A549 (cell line): ENCODE measurements at regions not wholly inside any gene's neighbourhood (a gene's known extent, or its start where the extent isn't known, plus 50 kb on each side); places are given as distances from the start of the nearest gene placed in this dataset.
A peak's percentile ranks its signal among the peaks of the same experiment; 100 is the strongest.

ENCODE experiments used
- ATAC-seq, 2 experiments: fragments of 200-7000 bp in 1 of 2; fragments of >200 bp in 1 of 2; cut with Nextera tagmentation in 1 of 2; cut with Tn5 transposase in 1 of 2; 3 replicates each; pipeline versions ENCODE4 v1.8.0 to v1.9.1; 2018 to 2020; ENCODE audit warnings: mild to moderate bottlenecking in 1 of 2, moderate library complexity in 1 of 2
- CTCF ChIA-PET: fragments of 300-600 bp; sonication (Branson Sonifier 250); formaldehyde crosslinking; extraction: SDS; loops from one replicate; lab custom pipeline; 2021; ENCODE audit warnings: antibody characterized with exemption, inconsistent platforms; lab: Yijun Ruan, JAX
- POLR2A ChIA-PET: fragments of 350-600 bp; formaldehyde crosslinking; extraction: SDS; loops from one replicate; lab custom pipeline; 2021; ENCODE audit warnings: antibody characterized with exemption, inconsistent platforms; lab: Yijun Ruan, JAX
- DNase-seq, 2 experiments: peaks; one replicate each; pipeline versions ENCODE4 v3.0.0 to v3.0.0-alpha.2; 2011 to 2016; ENCODE audit warnings: low read depth in 1 of 2, low spot score in 1 of 2
- FAIRE-seq: peaks from 2 replicates; lab custom pipeline; 2011; peaks lifted over from hg19 to GRCh38; lab: Jason Lieb, UNC
- H3K27ac ChIP-seq, 2 experiments: fragments of >200 bp; sonication (Bioruptor Twin); formaldehyde crosslinking; 3 replicates each; pipeline ENCODE4 v1.5.1; 2016 to 2017
- H3K4me1 ChIP-seq: fragments of >200 bp; sonication (Bioruptor Twin); formaldehyde crosslinking; 3 replicates; pipeline ENCODE4 v1.6.1; 2016
- H3K4me2 ChIP-seq: fragments of >200 bp; sonication (Bioruptor Twin); formaldehyde crosslinking; 3 replicates; pipeline ENCODE4 v1.6.1; 2016
- H3K4me3 ChIP-seq: fragments of >200 bp; sonication (Bioruptor Twin); formaldehyde crosslinking; 3 replicates; pipeline ENCODE4 v1.5.1; 2016
- H3K9me3 ChIP-seq: fragments of >200 bp; sonication (Bioruptor Twin); formaldehyde crosslinking; 3 replicates; pipeline ENCODE4 v1.6.1; 2016
- BHLHE40 ChIP-seq: IDR thresholded peaks from 2 replicates; pipeline ENCODE4 v1.6.1; 2012; ENCODE audit warnings: low read depth, low read length, inconsistent platforms
- CEBPB ChIP-seq, 2 experiments: fragments of >200 bp in 1 of 2; sonication (Bioruptor Twin) in 1 of 2; formaldehyde crosslinking in 1 of 2; IDR thresholded peaks; 2 replicates each; pipeline ENCODE4 v1.6.1; 2012 to 2016
- EP300 ChIP-seq, 2 experiments: fragments of >200 bp; sonication (Bioruptor Twin); formaldehyde crosslinking; IDR thresholded peaks; 2 replicates in 1 of 2; 3 replicates in 1 of 2; pipeline ENCODE4 v1.6.1; 2016 to 2017
- HEYL ChIP-seq: fragments of 250-450 bp; sonication (Bioruptor Pico); IDR thresholded peaks from 2 replicates; pipeline ENCODE4 v1.8.0; 2021; ENCODE audit warnings: mild to moderate bottlenecking, moderate library complexity
- HOXA7 ChIP-seq: fragments of 250-450 bp; sonication (Bioruptor Pico); IDR thresholded peaks from 2 replicates; pipeline ENCODE4 v1.5.0; 2020; ENCODE audit warnings: mild to moderate bottlenecking, moderate library complexity
- HOXB13 ChIP-seq: fragments of 250-450 bp; sonication (Bioruptor Pico); IDR thresholded peaks from 2 replicates; pipeline ENCODE4 v1.5.0; 2020; ENCODE audit warnings: low read depth, mild to moderate bottlenecking, moderate library complexity
- HOXB5 ChIP-seq: fragments of 250-450 bp; sonication (Bioruptor Pico); IDR thresholded peaks from 2 replicates; pipeline ENCODE4 v1.5.0; 2020; ENCODE audit warnings: mild to moderate bottlenecking, moderate library complexity
- KDM1A ChIP-seq: fragments of 200-600 bp; sonication (generic); IDR thresholded peaks from 2 replicates; pipeline ENCODE4 v1.6.1; 2016; ENCODE audit warnings: low read depth, mild to moderate bottlenecking
- MAFK ChIP-seq: fragments of 450-650 bp; IDR thresholded peaks from 2 replicates; pipeline ENCODE4 v1.6.1; 2014; ENCODE audit not compliant: partially characterized antibody
- NFE2L2 ChIP-seq: fragments of 150-350 bp; conservative IDR thresholded peaks from 2 replicates; pipeline ENCODE4 v1.6.1; 2014; ENCODE audit warnings: low read length
- POLR2A ChIP-seq: IDR thresholded peaks from 2 replicates; pipeline ENCODE4 v1.6.1; 2012; ENCODE audit warnings: mild to moderate bottlenecking, low read length
- POLR2AphosphoS2 ChIP-seq: conservative IDR thresholded peaks from 2 replicates; pipeline ENCODE4 v1.6.1; 2012; ENCODE audit warnings: low read length, improper control_type of control experiment, inconsistent platforms
- RAD21 ChIP-seq, 2 experiments: fragments of >200 bp in 1 of 2; sonication (Bioruptor Twin) in 1 of 2; formaldehyde crosslinking in 1 of 2; IDR thresholded peaks in 1 of 2; conservative IDR thresholded peaks in 1 of 2; 2 replicates in 1 of 2; 3 replicates in 1 of 2; pipeline ENCODE4 v1.6.1; 2012 to 2018; ENCODE audit warnings: inconsistent platforms in 1 of 2
- RFX5 ChIP-seq: fragments of 450-650 bp; IDR thresholded peaks from 2 replicates; pipeline ENCODE4 v1.7.1; 2014; ENCODE audit warnings: antibody characterized with exemption, mild to moderate bottlenecking, moderate library complexity
- TP53 ChIP-seq: fragments of 250-450 bp; sonication (Bioruptor Pico); IDR thresholded peaks from 2 replicates; pipeline ENCODE4 v1.5.0; 2021; ENCODE audit warnings: mild to moderate bottlenecking, moderate library complexity
- ZC3H11A ChIP-seq: fragments of 450-650 bp; IDR thresholded peaks from 2 replicates; pipeline ENCODE4 v1.6.1; 2014; ENCODE audit warnings: antibody characterized with exemption, mild to moderate bottlenecking
- ZSCAN20 ChIP-seq: fragments of 250-450 bp; sonication (Bioruptor Pico); IDR thresholded peaks from 2 replicates; pipeline ENCODE4 v1.8.0; 2022; ENCODE audit warnings: mild to moderate bottlenecking, moderate library complexity
- WGBS: methylation state at CpG from one replicate; pipeline ENCODE4 v1.1.6; 2017; ENCODE audit errors: missing lambda C conversion rate; 5-methylcytosine and 5-hydroxymethylcytosine counted together
- TF ChIP-seq, protein P1 (sequence below): fragments of 150-350 bp; IDR thresholded peaks from 2 replicates; pipeline ENCODE4 v1.6.1; 2014; ENCODE audit warnings: low read depth, mild to moderate bottlenecking, low read length
- TF ChIP-seq, protein P2 (sequence below): fragments of 200-600 bp; sonication (generic); IDR thresholded peaks from 2 replicates; pipeline ENCODE4 v1.6.1; 2016; ENCODE audit warnings: antibody characterized with exemption, mild to moderate bottlenecking, moderate library complexity
- TF ChIP-seq, protein P3 (sequence below): fragments of >200 bp; sonication (Bioruptor Twin); formaldehyde crosslinking; IDR thresholded peaks from 3 replicates; pipeline ENCODE4 v1.5.1; 2016
- TF ChIP-seq, protein P4 (sequence below): fragments of 250-450 bp; sonication (Bioruptor Pico); IDR thresholded peaks from 2 replicates; pipeline ENCODE4 v1.5.0; 2021; ENCODE audit warnings: mild to moderate bottlenecking, moderate library complexity, borderline replicate concordance
- TF ChIP-seq, protein P5 (sequence below): fragments of >200 bp; sonication (Bioruptor Twin); formaldehyde crosslinking; IDR thresholded peaks from 2 replicates; pipeline ENCODE4 v1.6.1; 2016
- TF ChIP-seq, protein P6 (sequence below): IDR thresholded peaks from 2 replicates; pipeline ENCODE4 v1.6.1; 2012
- TF ChIP-seq, protein P7 (sequence below): IDR thresholded peaks from 2 replicates; pipeline ENCODE4 v1.6.1; 2012; ENCODE audit warnings: low read depth, borderline replicate concordance

DNA sequence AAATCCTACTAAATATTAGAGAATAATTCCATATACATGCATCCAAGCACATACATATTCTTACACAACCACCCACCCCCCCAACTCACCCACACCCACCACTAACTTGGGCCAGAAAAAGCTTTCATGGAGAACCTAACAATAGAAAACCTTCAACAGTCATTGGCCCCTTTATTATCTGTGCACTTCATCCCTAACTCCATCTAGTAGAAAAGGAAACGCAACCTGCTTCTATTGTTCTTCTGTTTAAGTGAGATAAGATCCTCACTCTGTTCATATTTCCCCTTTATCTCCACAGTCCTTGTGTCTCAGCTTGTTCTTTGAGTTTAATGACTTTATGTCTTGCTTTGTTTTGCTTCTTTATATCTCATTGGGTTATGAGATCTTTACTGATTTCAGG, 1740.2 kb upstream of the CELF4 start:
- DNase-seq (no peak), ATAC-seq (no peak), FAIRE-seq (no peak)
- no peak overlapping the region for H3K27ac ChIP-seq
- ChIA-PET CTCF (no interaction called here), POLR2A (no interaction called here)
- TF ChIP-seq HOXB13 (CRISPR knock-in tag): no peak
- TF ChIP-seq, protein P1, sequence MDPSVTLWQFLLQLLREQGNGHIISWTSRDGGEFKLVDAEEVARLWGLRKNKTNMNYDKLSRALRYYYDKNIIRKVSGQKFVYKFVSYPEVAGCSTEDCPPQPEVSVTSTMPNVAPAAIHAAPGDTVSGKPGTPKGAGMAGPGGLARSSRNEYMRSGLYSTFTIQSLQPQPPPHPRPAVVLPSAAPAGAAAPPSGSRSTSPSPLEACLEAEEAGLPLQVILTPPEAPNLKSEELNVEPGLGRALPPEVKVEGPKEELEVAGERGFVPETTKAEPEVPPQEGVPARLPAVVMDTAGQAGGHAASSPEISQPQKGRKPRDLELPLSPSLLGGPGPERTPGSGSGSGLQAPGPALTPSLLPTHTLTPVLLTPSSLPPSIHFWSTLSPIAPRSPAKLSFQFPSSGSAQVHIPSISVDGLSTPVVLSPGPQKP: no peak
- TF ChIP-seq, protein P2, sequence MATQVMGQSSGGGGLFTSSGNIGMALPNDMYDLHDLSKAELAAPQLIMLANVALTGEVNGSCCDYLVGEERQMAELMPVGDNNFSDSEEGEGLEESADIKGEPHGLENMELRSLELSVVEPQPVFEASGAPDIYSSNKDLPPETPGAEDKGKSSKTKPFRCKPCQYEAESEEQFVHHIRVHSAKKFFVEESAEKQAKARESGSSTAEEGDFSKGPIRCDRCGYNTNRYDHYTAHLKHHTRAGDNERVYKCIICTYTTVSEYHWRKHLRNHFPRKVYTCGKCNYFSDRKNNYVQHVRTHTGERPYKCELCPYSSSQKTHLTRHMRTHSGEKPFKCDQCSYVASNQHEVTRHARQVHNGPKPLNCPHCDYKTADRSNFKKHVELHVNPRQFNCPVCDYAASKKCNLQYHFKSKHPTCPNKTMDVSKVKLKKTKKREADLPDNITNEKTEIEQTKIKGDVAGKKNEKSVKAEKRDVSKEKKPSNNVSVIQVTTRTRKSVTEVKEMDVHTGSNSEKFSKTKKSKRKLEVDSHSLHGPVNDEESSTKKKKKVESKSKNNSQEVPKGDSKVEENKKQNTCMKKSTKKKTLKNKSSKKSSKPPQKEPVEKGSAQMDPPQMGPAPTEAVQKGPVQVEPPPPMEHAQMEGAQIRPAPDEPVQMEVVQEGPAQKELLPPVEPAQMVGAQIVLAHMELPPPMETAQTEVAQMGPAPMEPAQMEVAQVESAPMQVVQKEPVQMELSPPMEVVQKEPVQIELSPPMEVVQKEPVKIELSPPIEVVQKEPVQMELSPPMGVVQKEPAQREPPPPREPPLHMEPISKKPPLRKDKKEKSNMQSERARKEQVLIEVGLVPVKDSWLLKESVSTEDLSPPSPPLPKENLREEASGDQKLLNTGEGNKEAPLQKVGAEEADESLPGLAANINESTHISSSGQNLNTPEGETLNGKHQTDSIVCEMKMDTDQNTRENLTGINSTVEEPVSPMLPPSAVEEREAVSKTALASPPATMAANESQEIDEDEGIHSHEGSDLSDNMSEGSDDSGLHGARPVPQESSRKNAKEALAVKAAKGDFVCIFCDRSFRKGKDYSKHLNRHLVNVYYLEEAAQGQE: no peak
- TF ChIP-seq RFX5: no peak
- TF ChIP-seq HEYL: no peak
- TF ChIP-seq CEBPB (IDR thresholded peaks at IDR 0.05): no peak
- TF ChIP-seq BHLHE40: no peak
- TF ChIP-seq, protein P3, sequence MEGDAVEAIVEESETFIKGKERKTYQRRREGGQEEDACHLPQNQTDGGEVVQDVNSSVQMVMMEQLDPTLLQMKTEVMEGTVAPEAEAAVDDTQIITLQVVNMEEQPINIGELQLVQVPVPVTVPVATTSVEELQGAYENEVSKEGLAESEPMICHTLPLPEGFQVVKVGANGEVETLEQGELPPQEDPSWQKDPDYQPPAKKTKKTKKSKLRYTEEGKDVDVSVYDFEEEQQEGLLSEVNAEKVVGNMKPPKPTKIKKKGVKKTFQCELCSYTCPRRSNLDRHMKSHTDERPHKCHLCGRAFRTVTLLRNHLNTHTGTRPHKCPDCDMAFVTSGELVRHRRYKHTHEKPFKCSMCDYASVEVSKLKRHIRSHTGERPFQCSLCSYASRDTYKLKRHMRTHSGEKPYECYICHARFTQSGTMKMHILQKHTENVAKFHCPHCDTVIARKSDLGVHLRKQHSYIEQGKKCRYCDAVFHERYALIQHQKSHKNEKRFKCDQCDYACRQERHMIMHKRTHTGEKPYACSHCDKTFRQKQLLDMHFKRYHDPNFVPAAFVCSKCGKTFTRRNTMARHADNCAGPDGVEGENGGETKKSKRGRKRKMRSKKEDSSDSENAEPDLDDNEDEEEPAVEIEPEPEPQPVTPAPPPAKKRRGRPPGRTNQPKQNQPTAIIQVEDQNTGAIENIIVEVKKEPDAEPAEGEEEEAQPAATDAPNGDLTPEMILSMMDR: no peak
- no peak overlapping the region for H3K4me2 ChIP-seq
- H3K4me1 ChIP-seq: no peaks in the 10 kb centered on the region
- H3K9me3 ChIP-seq: no peaks in the 10 kb centered on the region
- H3K4me3 ChIP-seq: no peak overlapping the region
- 83% methylated on average over 1 of the region's 1 CpG for WGBS

DNA sequence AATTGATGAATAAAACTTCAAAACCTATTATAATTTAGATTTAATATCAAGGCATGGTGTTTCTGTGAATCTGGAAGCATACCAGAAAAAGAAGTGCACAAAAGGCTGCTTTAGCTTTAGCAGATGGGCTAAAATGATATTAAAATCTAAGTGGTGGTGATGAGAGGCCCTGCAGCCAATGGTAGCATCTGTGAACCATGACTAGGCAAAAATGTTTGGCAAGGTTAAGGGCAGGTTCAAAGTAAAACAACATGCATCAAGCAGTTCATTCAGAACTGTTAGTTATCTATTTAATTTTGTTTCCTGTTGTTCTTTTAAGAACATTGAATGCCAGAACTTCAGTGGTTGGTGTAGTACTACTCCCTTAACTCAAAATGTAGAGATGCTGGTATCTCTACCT, 1736.9 kb upstream of the CELF4 start:
- ChIA-PET POLR2A (no interaction called here), CTCF (no interaction called here)
- Histone ChIP-seq H3K4me2 (no peak overlapping the region), H3K27ac (no peak overlapping the region), H3K4me1 (no peaks in the 10 kb centered on the region), H3K4me3 (no peak overlapping the region), H3K9me3 (no peaks in the 10 kb centered on the region)
- peak in 1 of 2 experiments; percentile 1 for DNase-seq
- ATAC-seq: no peak
- TF ChIP-seq POLR2AphosphoS2: no peak
- TF ChIP-seq POLR2A: no peak
- TF ChIP-seq KDM1A: no peak
- no peak for TF ChIP-seq HOXA7
- no peak for TF ChIP-seq TP53 (CRISPR knock-in tag)
- no peak for TF ChIP-seq ZSCAN20 (CRISPR knock-in tag)
- TF ChIP-seq ZC3H11A: no peak
- no peak for TF ChIP-seq RAD21 (conservative IDR thresholded peaks at IDR 0.05 in 1 of 2, IDR thresholded peaks at IDR 0.05 in 1 of 2)
- no peak for TF ChIP-seq EP300 (IDR thresholded peaks at IDR 0.05)
- TF ChIP-seq, protein P2: no peak
- no peak for TF ChIP-seq HOXB5 (CRISPR knock-in tag)
- TF ChIP-seq, protein P4, sequence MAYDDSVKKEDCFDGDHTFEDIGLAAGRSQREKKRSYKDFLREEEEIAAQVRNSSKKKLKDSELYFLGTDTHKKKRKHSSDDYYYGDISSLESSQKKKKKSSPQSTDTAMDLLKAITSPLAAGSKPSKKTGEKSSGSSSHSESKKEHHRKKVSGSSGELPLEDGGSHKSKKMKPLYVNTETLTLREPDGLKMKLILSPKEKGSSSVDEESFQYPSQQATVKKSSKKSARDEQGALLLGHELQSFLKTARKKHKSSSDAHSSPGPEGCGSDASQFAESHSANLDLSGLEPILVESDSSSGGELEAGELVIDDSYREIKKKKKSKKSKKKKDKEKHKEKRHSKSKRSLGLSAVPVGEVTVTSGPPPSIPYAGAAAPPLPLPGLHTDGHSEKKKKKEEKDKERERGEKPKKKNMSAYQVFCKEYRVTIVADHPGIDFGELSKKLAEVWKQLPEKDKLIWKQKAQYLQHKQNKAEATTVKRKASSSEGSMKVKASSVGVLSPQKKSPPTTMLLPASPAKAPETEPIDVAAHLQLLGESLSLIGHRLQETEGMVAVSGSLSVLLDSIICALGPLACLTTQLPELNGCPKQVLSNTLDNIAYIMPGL (CRISPR knock-in tag): no peak
- 0 out of 2 replicates have a peak, but pooled peaks have one; percentile 20 for TF ChIP-seq NFE2L2
- TF ChIP-seq MAFK: peak; percentile 33
- TF ChIP-seq, protein P5, sequence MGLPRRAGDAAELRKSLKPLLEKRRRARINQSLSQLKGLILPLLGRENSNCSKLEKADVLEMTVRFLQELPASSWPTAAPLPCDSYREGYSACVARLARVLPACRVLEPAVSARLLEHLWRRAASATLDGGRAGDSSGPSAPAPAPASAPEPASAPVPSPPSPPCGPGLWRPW: no peak
- TF ChIP-seq, protein P6, sequence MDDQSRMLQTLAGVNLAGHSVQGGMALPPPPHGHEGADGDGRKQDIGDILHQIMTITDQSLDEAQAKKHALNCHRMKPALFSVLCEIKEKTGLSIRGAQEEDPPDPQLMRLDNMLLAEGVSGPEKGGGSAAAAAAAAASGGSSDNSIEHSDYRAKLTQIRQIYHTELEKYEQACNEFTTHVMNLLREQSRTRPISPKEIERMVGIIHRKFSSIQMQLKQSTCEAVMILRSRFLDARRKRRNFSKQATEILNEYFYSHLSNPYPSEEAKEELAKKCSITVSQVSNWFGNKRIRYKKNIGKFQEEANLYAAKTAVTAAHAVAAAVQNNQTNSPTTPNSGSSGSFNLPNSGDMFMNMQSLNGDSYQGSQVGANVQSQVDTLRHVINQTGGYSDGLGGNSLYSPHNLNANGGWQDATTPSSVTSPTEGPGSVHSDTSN: no peak
- TF ChIP-seq HEYL: no peak
- TF ChIP-seq, protein P7, sequence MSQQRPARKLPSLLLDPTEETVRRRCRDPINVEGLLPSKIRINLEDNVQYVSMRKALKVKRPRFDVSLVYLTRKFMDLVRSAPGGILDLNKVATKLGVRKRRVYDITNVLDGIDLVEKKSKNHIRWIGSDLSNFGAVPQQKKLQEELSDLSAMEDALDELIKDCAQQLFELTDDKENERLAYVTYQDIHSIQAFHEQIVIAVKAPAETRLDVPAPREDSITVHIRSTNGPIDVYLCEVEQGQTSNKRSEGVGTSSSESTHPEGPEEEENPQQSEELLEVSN: no peak
- FAIRE-seq: no peak
